HUES6 (cell line): ENCODE measurements at regions not wholly inside any gene's neighbourhood (a gene's known extent, or its start where the extent isn't known, plus 50 kb on each side); places are given as distances from the start of the nearest gene placed in this dataset.

Source experiments
- H3K27ac ChIP-seq: 2 replicates; pipeline ENCODE4 v1.7.0; 2013; ENCODE audit warnings: low read depth, mild to moderate bottlenecking, low read length, inconsistent platforms
- H3K27me3 ChIP-seq: 2 replicates; pipeline ENCODE4 v1.6.1; 2013; ENCODE audit warnings: low read length; ENCODE audit not compliant: control insufficient read depth, insufficient read depth
- H3K36me3 ChIP-seq: 2 replicates; pipeline ENCODE4 v1.6.1; 2013; ENCODE audit warnings: low read length; ENCODE audit not compliant: control insufficient read depth, insufficient read depth
- H3K4me1 ChIP-seq: 2 replicates; pipeline ENCODE4 v1.6.1; 2013; ENCODE audit warnings: low read length; ENCODE audit not compliant: control insufficient read depth, insufficient read depth
- H3K4me3 ChIP-seq: 2 replicates; pipeline ENCODE4 v1.5.1; 2013; ENCODE audit warnings: low read depth, low read length
- H3K9ac ChIP-seq: one replicate; pipeline ENCODE4 v1.6.1; 2013; ENCODE audit warnings: mild to moderate bottlenecking, low read length
- H3K9me3 ChIP-seq: 2 replicates; pipeline ENCODE4 v1.6.1; 2013; ENCODE audit warnings: low read depth, low read length; ENCODE audit not compliant: control insufficient read depth, insufficient read depth

DNA sequence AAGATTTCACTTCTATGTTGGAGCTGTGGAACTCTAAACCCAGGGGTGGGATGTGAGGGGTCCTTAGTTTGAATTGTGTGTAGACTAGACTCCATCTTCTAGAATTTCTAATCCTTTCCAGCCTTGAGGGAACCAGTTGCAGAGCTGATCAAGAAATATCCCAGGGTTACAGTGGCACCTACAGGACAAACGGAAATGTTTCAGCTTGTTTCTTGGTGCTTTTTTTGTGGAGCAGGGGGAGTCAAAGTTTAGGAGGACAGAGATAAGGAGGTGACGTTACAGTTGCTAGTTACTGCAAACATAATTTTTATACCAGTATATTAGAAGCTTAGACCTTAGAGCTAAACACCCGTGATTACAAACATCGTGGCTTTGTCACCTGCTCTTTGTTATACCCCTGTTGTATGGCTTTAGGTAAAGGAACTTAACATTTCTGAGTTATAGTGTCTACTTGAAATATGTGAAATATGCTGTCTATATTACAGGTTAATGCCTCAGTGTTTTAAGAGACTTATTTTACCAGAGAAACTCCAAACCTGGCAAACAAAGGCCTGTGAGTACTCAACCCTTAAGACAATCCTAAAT, 84.5 kb upstream of the DYNC1I1 start:
- no peaks in the 10 kb centered on the region for H3K27me3 ChIP-seq
- no peak overlapping the region for H3K27ac ChIP-seq
- no peaks in the 10 kb centered on the region for H3K4me1 ChIP-seq
- no peak overlapping the region for H3K9ac ChIP-seq
- no peak overlapping the region for H3K4me3 ChIP-seq
- no peaks in the 10 kb centered on the region for H3K36me3 ChIP-seq
- H3K9me3 ChIP-seq = no peaks in the 10 kb centered on the region

DNA sequence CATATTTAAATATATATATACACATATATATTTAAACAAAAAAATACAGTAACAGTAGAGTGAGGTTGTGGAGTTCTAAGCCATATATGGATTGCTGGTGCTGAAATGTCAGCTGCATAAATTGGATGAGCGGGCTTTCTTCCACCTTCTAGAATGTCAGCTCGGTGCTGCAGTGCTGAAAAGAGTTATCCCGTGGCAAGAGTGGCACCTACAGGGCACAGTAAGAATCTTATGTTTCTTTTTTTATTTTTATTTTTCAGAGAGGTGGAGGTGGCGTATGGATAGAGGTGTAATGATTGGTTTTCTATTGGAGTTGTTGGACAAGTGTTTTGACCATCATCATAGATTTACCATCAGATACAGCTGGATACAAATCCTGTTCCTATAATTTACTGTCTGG, 86.2 kb upstream of the DYNC1I1 start:
- Histone ChIP-seq H3K36me3 (no peaks in the 10 kb centered on the region), H3K9ac (no peak overlapping the region), H3K9me3 (no peaks in the 10 kb centered on the region), H3K27me3 (no peaks in the 10 kb centered on the region), H3K4me1 (no peaks in the 10 kb centered on the region), H3K27ac (no peak overlapping the region), H3K4me3 (no peak overlapping the region)

DNA sequence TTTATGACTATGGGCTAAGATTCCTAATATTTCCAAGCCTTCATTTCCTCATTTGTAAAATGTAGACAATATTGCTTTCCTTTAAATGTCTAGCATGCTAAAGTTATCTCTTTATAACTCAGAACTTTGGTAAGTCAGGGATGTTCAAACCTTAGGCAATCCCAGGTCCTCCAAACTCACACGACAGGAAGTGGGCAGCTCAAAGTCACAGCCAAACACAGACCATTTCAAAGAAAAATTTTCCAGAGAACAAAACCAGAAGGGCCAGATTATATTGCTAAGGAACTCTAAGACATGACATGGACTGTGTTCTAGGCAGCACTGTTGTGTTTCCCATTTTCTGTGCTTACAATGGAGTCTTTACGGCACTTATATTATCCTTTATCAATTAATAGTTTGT, 87.8 kb upstream of the DYNC1I1 start:
- Histone ChIP-seq H3K27me3 (no peaks in the 10 kb centered on the region), H3K9me3 (no peaks in the 10 kb centered on the region), H3K36me3 (no peaks in the 10 kb centered on the region), H3K4me3 (no peak overlapping the region), H3K4me1 (no peaks in the 10 kb centered on the region), H3K27ac (no peak overlapping the region), H3K9ac (no peak overlapping the region)

DNA sequence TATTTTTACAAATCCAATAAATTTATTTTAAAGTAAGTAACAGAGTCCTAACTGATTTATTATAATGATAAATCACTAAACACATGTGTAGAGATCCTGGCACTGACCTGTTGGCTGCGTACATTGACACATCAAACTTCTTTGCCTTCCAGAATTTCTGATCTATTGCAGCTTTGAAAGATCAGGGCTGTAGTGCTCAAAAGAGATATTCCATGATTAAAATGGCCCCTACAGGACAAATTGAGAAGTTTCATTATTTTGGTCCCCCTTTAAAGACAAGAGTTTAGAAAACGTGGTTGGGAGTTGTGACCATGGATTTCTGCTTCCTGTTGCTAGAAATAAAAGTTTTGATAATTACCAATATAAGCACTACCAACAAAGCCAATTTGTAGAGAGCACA, 87.7 kb upstream of the PDK4 start:
- Histone ChIP-seq H3K4me1 (no peaks in the 10 kb centered on the region), H3K27me3 (no peaks in the 10 kb centered on the region), H3K9ac (no peak overlapping the region), H3K9me3 (no peaks in the 10 kb centered on the region), H3K4me3 (no peak overlapping the region), H3K36me3 (no peaks in the 10 kb centered on the region), H3K27ac (no peak overlapping the region)

DNA sequence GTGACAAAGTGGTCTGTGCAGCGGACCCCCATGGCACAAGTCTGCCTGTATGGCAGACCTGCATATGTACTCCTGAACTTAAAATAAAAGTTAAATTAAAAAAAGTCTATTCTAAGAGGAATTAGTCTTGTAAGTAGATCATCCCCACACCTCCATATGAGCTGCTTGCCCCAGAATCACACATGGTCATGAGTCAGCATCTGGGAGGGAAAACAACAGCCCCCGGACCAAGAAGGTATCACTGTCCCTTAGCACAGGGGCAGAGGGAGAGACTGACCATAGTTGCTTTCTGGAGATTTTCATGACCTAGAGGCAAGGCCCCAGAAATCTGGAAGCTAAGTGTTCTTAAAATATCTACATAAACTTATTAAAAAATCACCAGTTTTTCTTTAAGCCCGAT, 86.6 kb upstream of the PDK4 start:
- H3K36me3 ChIP-seq = no peaks in the 10 kb centered on the region
- no peak overlapping the region for H3K27ac ChIP-seq
- H3K4me3 ChIP-seq = no peak overlapping the region
- H3K9ac ChIP-seq = no peak overlapping the region
- no peaks in the 10 kb centered on the region for H3K9me3 ChIP-seq
- no peaks in the 10 kb centered on the region for H3K27me3 ChIP-seq
- H3K4me1 ChIP-seq = no peaks in the 10 kb centered on the region

DNA sequence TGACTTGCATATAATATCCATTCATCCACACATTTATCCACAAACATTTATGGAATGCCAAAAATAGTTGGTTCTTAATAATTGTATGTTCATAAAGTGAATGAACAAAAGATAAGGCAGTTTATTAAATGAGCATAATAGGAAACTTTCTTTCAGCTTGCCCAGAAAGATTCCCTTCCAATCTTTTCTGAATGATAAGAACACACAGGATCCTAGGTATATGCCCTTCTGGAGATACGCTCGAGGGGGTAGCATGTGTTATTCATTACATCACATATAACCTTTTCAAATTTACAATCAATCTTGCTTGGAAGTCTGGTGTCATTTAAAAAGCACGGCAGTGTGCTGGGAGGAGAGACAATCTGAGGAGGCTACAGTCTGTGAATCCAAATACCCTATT, 80.4 kb upstream of the PDK4 start:
- Histone ChIP-seq H3K27ac (no peak overlapping the region), H3K36me3 (no peaks in the 10 kb centered on the region), H3K9me3 (no peaks in the 10 kb centered on the region), H3K4me1 (no peaks in the 10 kb centered on the region), H3K27me3 (no peaks in the 10 kb centered on the region), H3K4me3 (no peak overlapping the region), H3K9ac (no peak overlapping the region)

DNA sequence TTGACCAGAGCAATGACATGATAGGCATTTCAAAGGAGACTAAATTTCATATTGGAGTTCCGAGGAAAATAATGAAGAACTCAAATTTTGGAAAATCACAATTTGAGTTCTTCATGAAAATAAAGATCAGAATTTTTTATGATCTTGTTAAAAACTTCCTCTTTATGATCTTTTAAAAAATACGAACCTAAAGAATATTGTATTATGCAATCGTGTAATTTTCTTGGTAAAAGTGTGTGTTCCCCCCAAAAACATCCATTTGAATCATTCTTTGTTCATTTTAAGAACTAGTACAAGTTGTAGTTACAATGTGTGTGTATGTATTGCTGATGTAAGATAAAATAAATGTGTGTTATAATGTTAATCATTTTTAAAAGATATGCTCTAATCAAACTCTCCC, 79.3 kb upstream of the PDK4 start:
- H3K4me3 ChIP-seq = no peak overlapping the region
- H3K9me3 ChIP-seq = no peaks in the 10 kb centered on the region
- no peak overlapping the region for H3K27ac ChIP-seq
- H3K4me1 ChIP-seq = no peaks in the 10 kb centered on the region
- no peak overlapping the region for H3K9ac ChIP-seq
- no peaks in the 10 kb centered on the region for H3K36me3 ChIP-seq
- H3K27me3 ChIP-seq = no peaks in the 10 kb centered on the region

DNA sequence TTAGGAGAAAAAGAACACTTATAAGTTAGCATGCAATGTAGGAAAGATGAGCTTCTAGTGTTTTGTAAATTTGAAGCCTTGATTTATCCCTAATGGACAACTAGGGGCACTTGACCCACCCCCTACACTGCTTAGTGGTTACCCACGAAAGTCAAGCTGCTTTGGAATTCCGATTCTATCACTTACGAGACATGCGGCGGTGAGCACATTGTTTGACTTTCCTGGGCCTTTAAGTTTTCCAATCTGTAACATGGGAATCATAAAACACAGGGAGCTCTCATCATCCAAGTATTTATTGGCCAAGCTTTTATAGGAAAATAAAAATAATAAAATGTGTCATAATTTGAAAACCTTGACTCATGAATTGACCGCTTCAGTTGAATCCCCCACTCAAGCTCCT, 78.7 kb upstream of the PDK4 start:
- Histone ChIP-seq H3K9me3 (no peaks in the 10 kb centered on the region), H3K27ac (no peak overlapping the region), H3K4me3 (no peak overlapping the region), H3K36me3 (no peaks in the 10 kb centered on the region), H3K27me3 (no peaks in the 10 kb centered on the region), H3K4me1 (no peaks in the 10 kb centered on the region), H3K9ac (no peak overlapping the region)

DNA sequence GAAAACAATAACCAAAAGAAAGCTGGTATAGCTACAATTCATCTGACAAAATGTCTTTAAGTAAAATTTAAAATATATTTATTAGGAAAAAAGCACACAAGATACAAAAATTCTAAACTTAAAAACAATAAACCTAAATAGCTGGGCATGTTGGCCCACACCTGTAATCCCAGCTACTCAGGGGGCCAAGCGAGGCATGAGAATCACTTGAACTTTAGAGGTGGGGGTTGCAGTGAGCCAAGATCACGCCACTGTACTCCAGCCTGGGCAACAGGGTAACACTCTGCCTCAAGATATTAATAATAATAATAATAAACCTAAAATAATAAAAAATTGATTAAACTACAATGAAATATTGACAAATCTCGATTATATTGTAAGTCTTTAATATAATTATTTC, 77.8 kb upstream of the PDK4 start:
- H3K4me1 ChIP-seq = no peaks in the 10 kb centered on the region
- H3K36me3 ChIP-seq = no peaks in the 10 kb centered on the region
- H3K27ac ChIP-seq = no peak overlapping the region
- H3K9me3 ChIP-seq = no peaks in the 10 kb centered on the region
- H3K27me3 ChIP-seq = no peaks in the 10 kb centered on the region
- H3K9ac ChIP-seq = no peak overlapping the region
- H3K4me3 ChIP-seq = no peak overlapping the region

DNA sequence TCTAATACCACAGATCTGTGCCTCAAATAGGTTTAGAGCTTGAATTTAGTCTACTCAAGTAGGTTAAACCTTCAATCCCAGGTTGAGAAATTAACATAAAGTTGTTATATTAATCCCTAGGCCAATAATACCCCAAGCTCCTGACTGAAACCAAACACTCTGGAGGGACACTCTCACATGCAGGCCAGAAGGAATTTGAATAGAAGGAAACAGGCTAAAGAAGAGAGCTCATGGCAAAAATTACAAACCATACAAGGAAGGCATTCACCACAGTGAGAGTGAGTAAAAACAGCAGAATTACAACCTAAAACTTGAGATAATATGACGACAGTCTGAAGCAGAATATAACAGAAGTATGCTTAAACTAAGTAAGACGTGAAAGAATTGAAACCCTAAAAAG, 76.1 kb upstream of the PDK4 start:
- no peaks in the 10 kb centered on the region for H3K27me3 ChIP-seq
- no peaks in the 10 kb centered on the region for H3K4me1 ChIP-seq
- H3K4me3 ChIP-seq = no peak overlapping the region
- H3K27ac ChIP-seq = no peak overlapping the region
- H3K9me3 ChIP-seq = no peaks in the 10 kb centered on the region
- H3K9ac ChIP-seq = no peak overlapping the region
- H3K36me3 ChIP-seq = no peaks in the 10 kb centered on the region

DNA sequence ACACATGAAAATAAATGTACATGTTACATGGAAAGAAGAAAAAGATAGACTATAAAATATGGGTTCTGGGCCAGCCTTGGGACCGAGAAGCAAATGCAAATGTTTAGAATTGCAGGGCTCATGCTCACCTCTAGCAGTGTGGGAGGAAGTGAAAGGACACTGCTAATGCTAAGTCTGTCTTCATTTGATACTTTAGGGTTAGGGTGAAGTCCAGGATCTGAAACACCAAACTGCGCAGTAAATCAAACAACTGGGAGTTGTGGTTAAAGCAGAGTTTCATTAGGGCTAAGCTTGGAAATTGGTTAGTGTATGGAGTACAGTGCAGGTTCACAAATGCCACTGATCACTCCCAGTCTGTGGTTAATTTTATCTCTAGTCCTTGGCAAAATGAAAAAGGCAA, 73.2 kb upstream of the PDK4 start:
- no peaks in the 10 kb centered on the region for H3K4me1 ChIP-seq
- H3K9ac ChIP-seq = no peak overlapping the region
- no peaks in the 10 kb centered on the region for H3K36me3 ChIP-seq
- H3K27me3 ChIP-seq = no peaks in the 10 kb centered on the region
- H3K4me3 ChIP-seq = no peak overlapping the region
- H3K9me3 ChIP-seq = no peaks in the 10 kb centered on the region
- H3K27ac ChIP-seq = no peak overlapping the region

DNA sequence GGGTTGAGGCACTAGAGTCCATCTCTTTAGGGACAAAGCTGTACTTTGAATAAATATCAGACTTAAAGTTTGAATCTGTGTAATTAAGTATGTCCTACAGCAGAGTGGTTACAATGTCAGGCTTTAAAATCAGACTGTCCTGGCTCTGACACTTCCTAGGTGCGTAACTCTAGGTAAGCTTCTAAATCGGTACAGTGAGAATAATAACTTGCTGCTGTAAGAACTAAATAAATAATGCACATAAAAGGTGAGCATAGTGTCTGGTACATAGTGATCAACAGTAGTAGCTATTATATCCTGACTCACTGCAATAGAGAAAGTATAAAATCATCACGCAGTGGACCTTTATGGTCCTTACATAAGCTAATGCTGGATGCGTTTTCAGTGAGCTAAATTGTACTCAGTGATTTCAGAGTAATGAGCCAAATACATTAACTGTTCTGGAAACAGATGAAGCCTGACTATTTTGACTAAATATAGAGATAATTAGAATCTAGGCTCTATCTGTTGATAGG, 72.2 kb upstream of the PDK4 start:
- Histone ChIP-seq H3K27me3 (no peaks in the 10 kb centered on the region), H3K27ac (no peak overlapping the region), H3K9ac (no peak overlapping the region), H3K4me1 (no peaks in the 10 kb centered on the region), H3K9me3 (no peaks in the 10 kb centered on the region), H3K36me3 (no peaks in the 10 kb centered on the region), H3K4me3 (no peak overlapping the region)
